Left ventricle myocardium inferior (tissue), 1 donor: ENCODE measurements at regions not wholly inside any gene's neighbourhood (a gene's known extent, or its start where the extent isn't known, plus 50 kb on each side); places are given as distances from the start of the nearest gene placed in this dataset.
A peak's percentile ranks its signal among the peaks of the same experiment; 100 is the strongest.

Experiments
- DNase-seq: peaks from one replicate; pipeline ENCODE4 v3.0.0-alpha.2; 2020
- H3K27ac ChIP-seq: fragments of 200-600 bp; replicated peaks from 2 replicates; pipeline ENCODE4 v1.8.0; 2021
- H3K27me3 ChIP-seq: fragments of 200-600 bp; 2 replicates; pipeline ENCODE4 v1.8.0; 2021; ENCODE audit warnings: low read depth
- H3K36me3 ChIP-seq: fragments of 200-600 bp; 2 replicates; pipeline ENCODE4 v1.8.0; 2021
- H3K4me1 ChIP-seq: fragments of 200-600 bp; 2 replicates; pipeline ENCODE4 v1.8.0; 2021
- H3K4me3 ChIP-seq: fragments of 200-600 bp; 2 replicates; pipeline ENCODE4 v1.8.0; 2021; ENCODE audit warnings: mild to moderate bottlenecking, moderate library complexity
- H3K9me3 ChIP-seq: fragments of 200-600 bp; replicated peaks from 2 replicates; pipeline ENCODE4 v1.8.0; 2021
- CTCF ChIP-seq: fragments of 200-600 bp; IDR thresholded peaks from 2 replicates; pipeline ENCODE4 v1.8.0; 2021; ENCODE audit warnings: antibody characterized with exemption, mild to moderate bottlenecking, borderline replicate concordance
- intact Hi-C: fragments of 100-400 bp; cut with micrococcal nuclease; formaldehyde crosslinking; loops from one replicate; pipeline ENCODE4 v1.11.0; 2022
- donor health status: DM: no; HTN: yes; CAD: no; lungs with severe emphysema.

GRCh38 chr4:85391589-85392410 lies 83.2 kb upstream of the ARHGAP24 start:
- no peaks in the 10 kb centered on the region for H3K9me3 ChIP-seq
- intact Hi-C loops, result no loop called here
- TF ChIP-seq CTCF, result no peak
- H3K4me1 ChIP-seq, result peaks cover 14% of the 10 kb centered on the region
- H3K4me3 ChIP-seq, result no peak overlapping the region
- H3K27me3 ChIP-seq, result no peaks in the 10 kb centered on the region
- H3K27ac ChIP-seq, result peak overlapping the region; percentile 11
- no peak for DNase-seq
- no peaks in the 10 kb centered on the region for H3K36me3 ChIP-seq

DNA sequence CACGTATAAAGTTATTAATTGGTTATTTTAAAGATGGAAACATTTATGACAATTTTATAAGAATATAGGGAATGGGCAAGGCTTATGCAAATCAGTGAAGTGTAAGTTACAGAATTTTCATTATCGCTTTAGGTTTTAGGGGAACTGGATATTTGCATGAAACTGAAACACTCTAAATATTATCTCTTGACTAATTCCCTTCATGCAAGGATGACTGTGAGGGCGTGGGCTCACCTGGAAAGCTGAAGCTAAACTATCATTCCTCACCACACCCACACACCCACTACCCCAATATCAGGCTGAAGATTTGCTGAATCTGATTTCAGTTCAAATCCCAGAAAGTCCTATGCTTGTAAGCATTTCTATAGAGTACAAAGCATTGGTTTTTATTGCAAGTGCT lies 81.7 kb upstream of the ARHGAP24 start:
- no peaks in the 10 kb centered on the region for H3K9me3 ChIP-seq
- intact Hi-C loops, result no loop called here
- no peaks in the 10 kb centered on the region for H3K27me3 ChIP-seq
- DNase-seq, result no peak
- H3K27ac ChIP-seq, result no peak overlapping the region
- H3K4me1 ChIP-seq, result peaks cover 17% of the 10 kb centered on the region
- no peak overlapping the region for H3K4me3 ChIP-seq
- TF ChIP-seq CTCF, result no peak
- H3K36me3 ChIP-seq, result no peaks in the 10 kb centered on the region

- Histone ChIP-seq H3K4me1 (peaks cover 17% of the 10 kb centered on the region), H3K9me3 (no peaks in the 10 kb centered on the region), H3K4me3 (no peak overlapping the region), H3K27ac (no peak overlapping the region), H3K36me3 (no peaks in the 10 kb centered on the region), H3K27me3 (no peaks in the 10 kb centered on the region)
- DNase-seq, result no peak
- intact Hi-C loops, result no loop called here
- no peak for TF ChIP-seq CTCF
These were observed 76.7 kb upstream of the ARHGAP24 start for GRCh38 chr4:85398276-85398675.

- intact Hi-C loops, result no loop called here
- Histone ChIP-seq H3K27me3 (no peaks in the 10 kb centered on the region), H3K4me1 (peaks cover 17% of the 10 kb centered on the region), H3K9me3 (no peaks in the 10 kb centered on the region), H3K36me3 (no peaks in the 10 kb centered on the region), H3K4me3 (no peak overlapping the region), H3K27ac (no peak overlapping the region)
- DNase-seq, result no peak
- no peak for TF ChIP-seq CTCF
These were observed 75.7 kb upstream of the ARHGAP24 start for GRCh38 chr4:85399270-85399669.

- Histone ChIP-seq H3K4me3 (no peak overlapping the region), H3K36me3 (no peaks in the 10 kb centered on the region), H3K27me3 (no peaks in the 10 kb centered on the region), H3K9me3 (no peaks in the 10 kb centered on the region), H3K27ac (no peak overlapping the region), H3K4me1 (peaks cover 17% of the 10 kb centered on the region)
- no peak for DNase-seq
- TF ChIP-seq CTCF, result no peak
- intact Hi-C loops, result no loop called here
These were observed 72.6 kb upstream of the ARHGAP24 start for GRCh38 chr4:85402371-85402770.
